Aorta (tissue), 5 donors: ENCODE measurements at regions not wholly inside any gene's neighbourhood (a gene's known extent, or its start where the extent isn't known, plus 50 kb on each side); places are given as distances from the start of the nearest gene placed in this dataset.
"Not testable (repeated sequence)": the region's sequence is repeated elsewhere in the genome, so short reads cannot be mapped to it uniquely, and the experiment has no call there.

Experiments used
- ATAC-seq: fragments of 200-7000 bp; cut with Tn5 transposase; one replicate; pipeline ENCODE4 v1.9.1; 2022; ENCODE audit warnings: moderate library complexity; ENCODE audit not compliant: low FRiP score
- DNase-seq, 2 donors: peaks; one replicate each; pipeline ENCODE4 v3.0.0-alpha.2; 2020
- H3K27ac ChIP-seq, 2 donors: one replicate each; pipeline ENCODE4 v1.5.1; 2013; ENCODE audit warnings: low read length in 2 of 2, mild to moderate bottlenecking in 2 of 2, moderate library complexity in 2 of 2, control low read depth in 1 of 2, inconsistent platforms in 1 of 2, low read depth in 1 of 2
- H3K27me3 ChIP-seq, 2 donors: one replicate each; pipeline ENCODE4 v1.6.1; 2013; ENCODE audit warnings: control low read depth in 1 of 2, low read length in 1 of 2, mild to moderate bottlenecking in 1 of 2, moderate library complexity in 1 of 2; ENCODE audit not compliant: insufficient read depth in 2 of 2, control insufficient read depth in 1 of 2
- H3K36me3 ChIP-seq, 2 donors: one replicate each; pipeline ENCODE4 v1.6.1; 2013; ENCODE audit warnings: control low read depth in 1 of 2, low read length in 1 of 2, mild to moderate bottlenecking in 1 of 2; ENCODE audit not compliant: insufficient read depth in 2 of 2, control insufficient read depth in 1 of 2
- H3K4me1 ChIP-seq, 2 donors: one replicate each; pipeline ENCODE4 v1.6.1; 2013; ENCODE audit warnings: low read length in 2 of 2, control low read depth in 1 of 2, mild to moderate bottlenecking in 1 of 2, moderate library complexity in 1 of 2; ENCODE audit not compliant: insufficient read depth in 2 of 2, control insufficient read depth in 1 of 2
- H3K4me3 ChIP-seq, 2 donors: one replicate each; pipeline ENCODE4 v1.5.1; 2013; ENCODE audit warnings: low read length in 2 of 2, control low read depth in 1 of 2, mild to moderate bottlenecking in 1 of 2
- H3K9me3 ChIP-seq: one replicate; pipeline ENCODE4 v1.6.1; 2013; ENCODE audit warnings: mild to moderate bottlenecking, low read length; ENCODE audit not compliant: control insufficient read depth
- WGBS, 2 donors: extraction: QIAGEN DNeasy Blood & Tissue Kit; methylation state at CpG; one replicate each; pipeline ENCODE4 v1.1.7; 2013; 5-methylcytosine and 5-hydroxymethylcytosine counted together
- intact Hi-C, 2 donors: fragments of 100-400 bp; cut with DNase I; formaldehyde crosslinking; loops; one replicate each; pipeline versions ENCODE4 v1.14.2 to v1.15.0; 2022
- donor health status: healthy with polysubstance abuse.
- donor health status: Bipolar disorder and iron deficiency.
- donor health status: DM: no; HTN: no; CAD: no.
- donor health status: DM: no; HTN: no; CAD: no.
- donor health status: DM: yes; HTN: yes; CAD: no.

DNA sequence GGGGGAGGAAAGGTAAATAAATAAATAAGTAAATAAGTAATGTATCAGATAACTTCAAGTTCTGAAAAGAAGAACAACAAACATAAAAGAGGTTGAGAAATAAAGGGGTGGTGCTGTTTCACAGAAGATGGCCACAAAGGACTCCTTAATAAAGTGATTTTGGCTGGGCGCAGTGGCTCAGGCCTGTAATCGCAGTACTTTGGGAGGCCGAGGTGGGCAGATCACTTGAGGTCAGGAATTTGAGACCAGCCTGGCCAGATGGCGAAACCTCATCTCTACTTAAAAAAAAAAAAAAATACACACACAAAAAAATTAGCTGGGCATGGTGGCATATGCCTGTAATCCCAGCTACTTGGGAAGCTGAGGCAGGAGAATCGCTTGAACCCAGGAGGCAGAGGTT lies 315.5 kb downstream of the MIAT start:
- H3K27ac ChIP-seq, H3K9me3 ChIP-seq, DNase-seq, H3K4me1 ChIP-seq, intact Hi-C loops, H3K4me3 ChIP-seq, H3K27me3 ChIP-seq, ATAC-seq, H3K36me3 ChIP-seq: not testable (repeated sequence)
- WGBS, 2 donors: 92 to 95% methylated on average over 5 of the region's 5 CpGs

DNA sequence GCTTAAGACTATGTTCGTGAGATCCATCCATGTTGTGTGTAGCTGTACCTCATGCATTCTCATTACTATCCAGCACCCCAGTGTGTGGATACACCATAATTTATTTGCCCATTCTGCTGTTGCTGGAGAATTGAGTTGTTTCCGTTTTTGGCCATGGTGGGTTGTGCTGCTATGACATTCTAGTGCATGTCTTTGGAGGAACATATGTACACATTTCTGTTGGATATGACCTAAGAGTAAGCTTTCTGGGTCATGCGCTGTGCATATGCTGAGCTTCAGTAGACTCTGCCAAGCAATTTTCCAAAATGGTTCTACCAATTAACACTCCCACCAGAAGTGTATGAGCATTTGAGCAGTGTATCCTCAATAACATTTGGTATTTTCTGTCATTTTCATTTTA lies 316.6 kb downstream of the MIAT start:
- intact Hi-C loops: no loop called here
- ATAC-seq: no peak
- DNase-seq: no peak
- no peak overlapping the region for H3K27ac ChIP-seq
- no peak overlapping the region for H3K4me3 ChIP-seq
- H3K4me1 ChIP-seq: no peaks in the 10 kb centered on the region
- H3K27me3 ChIP-seq: no peaks in the 10 kb centered on the region
- no peaks in the 10 kb centered on the region for H3K9me3 ChIP-seq
- 96 to 98% methylated on average over 3 of the region's 3 CpGs for WGBS, 2 donors
- no peaks in the 10 kb centered on the region for H3K36me3 ChIP-seq

GRCh38 chr22:26974914-26975803 lies 317.8 kb downstream of the MIAT start:
- H3K36me3 ChIP-seq: no peaks in the 10 kb centered on the region
- intact Hi-C loops: no loop called here
- H3K27me3 ChIP-seq: no peaks in the 10 kb centered on the region
- H3K4me1 ChIP-seq: no peaks in the 10 kb centered on the region
- 69 to 77% methylated on average over 4 of the region's 4 CpGs for WGBS, 2 donors
- DNase-seq: no peak
- H3K9me3 ChIP-seq: no peaks in the 10 kb centered on the region
- no peak overlapping the region for H3K4me3 ChIP-seq
- H3K27ac ChIP-seq: no peak overlapping the region
- no peak for ATAC-seq

DNA sequence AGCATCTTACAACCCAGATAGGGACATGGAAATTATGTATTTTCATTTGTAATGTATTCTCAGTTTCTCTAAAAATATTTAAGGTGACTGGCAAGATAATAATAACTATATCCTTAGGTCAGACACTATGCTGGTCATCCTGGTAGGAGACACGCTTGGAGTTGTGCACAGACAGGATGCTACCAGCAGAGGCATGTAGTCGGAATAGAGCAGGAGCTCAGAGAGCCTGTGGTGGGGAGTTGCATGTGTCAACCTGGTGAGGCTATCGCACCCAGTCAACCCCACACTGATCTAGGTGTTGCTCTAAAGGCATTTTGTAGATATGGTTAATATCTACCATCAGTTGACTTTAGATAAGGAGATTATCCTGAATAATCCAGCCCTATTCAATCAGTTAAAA lies 318.5 kb downstream of the MIAT start:
- no peak overlapping the region for H3K27ac ChIP-seq
- no peak overlapping the region for H3K4me3 ChIP-seq
- no peak for DNase-seq
- no peaks in the 10 kb centered on the region for H3K4me1 ChIP-seq
- no peaks in the 10 kb centered on the region for H3K9me3 ChIP-seq
- ATAC-seq: no peak
- WGBS, 2 donors: 96 to 98% methylated on average over 3 of the region's 3 CpGs
- H3K36me3 ChIP-seq: no peaks in the 10 kb centered on the region
- no peaks in the 10 kb centered on the region for H3K27me3 ChIP-seq
- intact Hi-C loops: no loop called here

- Histone ChIP-seq H3K9me3 (no peaks in the 10 kb centered on the region), H3K27me3 (no peaks in the 10 kb centered on the region), H3K4me3 (no peak overlapping the region), H3K4me1 (peaks cover 0 to 3% of the 10 kb centered on the region in 2 donors), H3K36me3 (no peaks in the 10 kb centered on the region), H3K27ac (no peak overlapping the region)
- no peak for ATAC-seq
- DNase-seq: no peak
- intact Hi-C loops: no loop called here
- 84 to 86% methylated on average over 5 of the region's 5 CpGs for WGBS, 2 donors
These were observed 320.5 kb downstream of the MIAT start for GRCh38 chr22:26977741-26978376.

DNA sequence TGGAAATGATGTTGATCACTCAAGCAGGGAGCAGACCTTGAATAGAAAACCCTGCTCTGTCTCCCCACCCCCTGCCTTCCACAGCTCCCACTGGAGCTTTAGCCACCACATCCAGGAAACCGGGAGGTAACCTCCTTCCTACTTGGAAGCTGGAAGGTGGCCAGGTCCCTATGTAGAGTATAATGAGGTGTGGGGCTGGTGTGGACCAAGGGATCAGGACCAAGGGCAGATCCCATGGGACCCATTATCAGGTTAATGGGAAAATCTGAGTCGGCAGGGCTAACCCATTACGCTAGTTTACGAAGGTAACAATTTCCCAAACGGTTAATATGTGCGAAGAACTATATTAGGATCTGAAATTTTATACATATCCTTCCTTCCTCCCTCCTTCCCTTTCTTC lies 321.9 kb downstream of the MIAT start:
- ATAC-seq (no peak), DNase-seq (no peak)
- Histone ChIP-seq H3K27me3 (no peaks in the 10 kb centered on the region), H3K27ac (no peak overlapping the region), H3K4me3 (no peak overlapping the region), H3K36me3 (no peaks in the 10 kb centered on the region), H3K9me3 (no peaks in the 10 kb centered on the region), H3K4me1 (peaks cover 0 to 3% of the 10 kb centered on the region in 2 donors)
- 80 to 86% methylated on average over 6 of the region's 6 CpGs for WGBS, 2 donors
- intact Hi-C loops: no loop called here

DNA sequence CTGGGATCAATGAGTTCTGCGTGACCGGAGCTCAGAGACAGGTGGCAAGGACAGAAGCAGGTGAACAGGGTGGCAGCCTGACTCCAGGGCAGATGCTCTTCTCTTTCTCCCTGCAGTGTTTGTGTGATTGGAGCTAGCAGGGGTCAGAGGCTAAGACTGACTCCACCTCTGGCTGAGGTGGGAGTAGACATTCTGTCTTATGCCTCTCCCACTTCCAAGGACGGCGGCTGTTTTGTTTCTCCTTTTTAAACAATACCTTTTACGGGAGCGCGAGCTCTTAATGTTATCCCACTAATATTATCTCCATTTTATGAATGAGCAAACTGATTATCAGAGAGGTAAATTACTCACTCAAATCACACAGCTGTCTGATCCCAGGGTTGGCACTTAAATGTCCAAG lies 323.7 kb downstream of the MIAT start:
- Histone ChIP-seq H3K4me3 (no peak overlapping the region), H3K27ac (peak overlapping the region in 1 of 2 donors; percentile 10), H3K36me3 (no peaks in the 10 kb centered on the region), H3K4me1 (peaks cover 0 to 3% of the 10 kb centered on the region in 2 donors), H3K27me3 (no peaks in the 10 kb centered on the region), H3K9me3 (no peaks in the 10 kb centered on the region)
- intact Hi-C loops: loop anchor here in 1 of 2 donors (5.0 kb wide), 1 partner anchor 94 kb away; no protein-coding TSS in a partner anchor
- 28 to 39% methylated on average over 7 of the region's 7 CpGs for WGBS, 2 donors
- ATAC-seq (no peak), DNase-seq (no peak)

DNA sequence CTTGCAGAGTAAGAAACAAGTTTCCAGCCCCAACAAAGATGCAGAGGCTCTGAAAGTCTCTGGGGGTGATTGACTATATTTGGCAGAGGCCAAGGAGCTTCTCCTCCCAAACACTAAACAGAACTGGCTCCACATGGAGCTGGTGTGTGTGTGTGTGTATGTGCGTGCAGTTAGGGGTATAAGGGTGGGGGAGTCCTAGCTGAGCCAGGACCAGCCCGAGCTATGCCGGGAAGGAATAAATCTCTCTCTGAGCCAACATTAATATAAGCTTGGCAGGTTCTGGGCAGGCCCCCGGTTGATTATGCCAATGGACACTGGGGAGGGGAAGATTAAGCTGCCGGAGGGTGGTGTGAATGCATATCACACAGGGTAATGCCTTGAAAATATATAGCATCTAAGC lies 324.2 kb downstream of the MIAT start:
- intact Hi-C loops: loop anchor here in 1 of 2 donors (5.0 kb wide), 1 partner anchor 94 kb away; no protein-coding TSS in a partner anchor
- peak overlapping the region in 1 of 2 donors; percentile 10 for H3K27ac ChIP-seq
- DNase-seq: peak; percentile 70 to 79
- WGBS, 2 donors: 4% methylated on average over 5 of the region's 5 CpGs
- peaks cover 0 to 3% of the 10 kb centered on the region in 2 donors for H3K4me1 ChIP-seq
- H3K9me3 ChIP-seq: no peaks in the 10 kb centered on the region
- no peaks in the 10 kb centered on the region for H3K27me3 ChIP-seq
- H3K36me3 ChIP-seq: no peaks in the 10 kb centered on the region
- peak; percentile 84 for ATAC-seq
- H3K4me3 ChIP-seq: no peak overlapping the region
